ENCODE measurements at regions not wholly inside any gene's neighbourhood (a gene's known extent, or its start where the extent isn't known, plus 50 kb on each side); places are given as distances from the start of the nearest gene placed in this dataset.
A peak's percentile ranks its signal among the peaks of the same experiment; 100 is the strongest.

DNA sequence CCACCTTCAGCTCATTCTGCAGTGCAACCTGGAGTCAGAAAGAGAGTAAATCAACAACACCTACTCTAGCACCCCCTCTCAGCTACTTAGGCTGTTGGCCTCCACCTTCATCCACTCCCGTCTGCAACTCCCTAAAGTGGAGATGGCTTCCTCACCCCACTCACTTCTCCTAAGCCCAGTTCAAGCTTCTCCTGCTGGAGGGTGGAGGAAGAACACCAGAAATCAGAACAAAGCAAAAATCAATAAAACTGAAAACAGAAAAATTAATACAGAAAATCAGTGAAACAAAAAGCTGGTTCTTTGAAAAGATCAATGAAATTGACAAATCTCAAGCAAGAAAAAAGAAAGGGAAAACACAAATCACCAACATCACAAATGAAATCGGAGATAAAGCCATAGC, 191.7 kb downstream of the ANAPC1 start:
- BruUV-seq (replicated peaks): no TSS peak
- Histone ChIP-seq H3K27me3 (ENCODE audit: control insufficient read depth, insufficient read depth, low read length) (no peaks in the 10 kb centered on the region), H3K9me3 (ENCODE audit: control insufficient read depth, insufficient read depth, low read depth, low read length) (no peaks in the 10 kb centered on the region; the same call in 1 of the 2 replicates), H3K4me3 (ENCODE audit: low read depth in 2 of 2, low read length in 2 of 2) (no peak overlapping the region), H3K36me3 (ENCODE audit: control insufficient read depth, insufficient read depth, low read length) (no peaks in the 10 kb centered on the region), H3K4me1 (ENCODE audit: control insufficient read depth, insufficient read depth, low read length) (no peaks in the 10 kb centered on the region), H3K27ac (ENCODE audit: low read length) (no peak overlapping the region)
- ChIA-PET POLR2A (no interaction called here), CTCF (interaction anchor here (0.5 kb wide), 1 partner anchor 208 kb away, joined by 8 read pairs; no protein-coding TSS in a partner anchor)
- in situ Hi-C loops (cut with HindIII; ENCODE audit: low pct_unique_long_range_greater_than_20kb, low sequenced_read_pairs): no loop called here
- no peak for DNase-seq (ENCODE audit: low read depth, low spot score)
- TF ChIP-seq, protein P1, sequence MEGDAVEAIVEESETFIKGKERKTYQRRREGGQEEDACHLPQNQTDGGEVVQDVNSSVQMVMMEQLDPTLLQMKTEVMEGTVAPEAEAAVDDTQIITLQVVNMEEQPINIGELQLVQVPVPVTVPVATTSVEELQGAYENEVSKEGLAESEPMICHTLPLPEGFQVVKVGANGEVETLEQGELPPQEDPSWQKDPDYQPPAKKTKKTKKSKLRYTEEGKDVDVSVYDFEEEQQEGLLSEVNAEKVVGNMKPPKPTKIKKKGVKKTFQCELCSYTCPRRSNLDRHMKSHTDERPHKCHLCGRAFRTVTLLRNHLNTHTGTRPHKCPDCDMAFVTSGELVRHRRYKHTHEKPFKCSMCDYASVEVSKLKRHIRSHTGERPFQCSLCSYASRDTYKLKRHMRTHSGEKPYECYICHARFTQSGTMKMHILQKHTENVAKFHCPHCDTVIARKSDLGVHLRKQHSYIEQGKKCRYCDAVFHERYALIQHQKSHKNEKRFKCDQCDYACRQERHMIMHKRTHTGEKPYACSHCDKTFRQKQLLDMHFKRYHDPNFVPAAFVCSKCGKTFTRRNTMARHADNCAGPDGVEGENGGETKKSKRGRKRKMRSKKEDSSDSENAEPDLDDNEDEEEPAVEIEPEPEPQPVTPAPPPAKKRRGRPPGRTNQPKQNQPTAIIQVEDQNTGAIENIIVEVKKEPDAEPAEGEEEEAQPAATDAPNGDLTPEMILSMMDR (IDR thresholded peaks at IDR 0.05): no peak
- TF ChIP-seq, protein P2, sequence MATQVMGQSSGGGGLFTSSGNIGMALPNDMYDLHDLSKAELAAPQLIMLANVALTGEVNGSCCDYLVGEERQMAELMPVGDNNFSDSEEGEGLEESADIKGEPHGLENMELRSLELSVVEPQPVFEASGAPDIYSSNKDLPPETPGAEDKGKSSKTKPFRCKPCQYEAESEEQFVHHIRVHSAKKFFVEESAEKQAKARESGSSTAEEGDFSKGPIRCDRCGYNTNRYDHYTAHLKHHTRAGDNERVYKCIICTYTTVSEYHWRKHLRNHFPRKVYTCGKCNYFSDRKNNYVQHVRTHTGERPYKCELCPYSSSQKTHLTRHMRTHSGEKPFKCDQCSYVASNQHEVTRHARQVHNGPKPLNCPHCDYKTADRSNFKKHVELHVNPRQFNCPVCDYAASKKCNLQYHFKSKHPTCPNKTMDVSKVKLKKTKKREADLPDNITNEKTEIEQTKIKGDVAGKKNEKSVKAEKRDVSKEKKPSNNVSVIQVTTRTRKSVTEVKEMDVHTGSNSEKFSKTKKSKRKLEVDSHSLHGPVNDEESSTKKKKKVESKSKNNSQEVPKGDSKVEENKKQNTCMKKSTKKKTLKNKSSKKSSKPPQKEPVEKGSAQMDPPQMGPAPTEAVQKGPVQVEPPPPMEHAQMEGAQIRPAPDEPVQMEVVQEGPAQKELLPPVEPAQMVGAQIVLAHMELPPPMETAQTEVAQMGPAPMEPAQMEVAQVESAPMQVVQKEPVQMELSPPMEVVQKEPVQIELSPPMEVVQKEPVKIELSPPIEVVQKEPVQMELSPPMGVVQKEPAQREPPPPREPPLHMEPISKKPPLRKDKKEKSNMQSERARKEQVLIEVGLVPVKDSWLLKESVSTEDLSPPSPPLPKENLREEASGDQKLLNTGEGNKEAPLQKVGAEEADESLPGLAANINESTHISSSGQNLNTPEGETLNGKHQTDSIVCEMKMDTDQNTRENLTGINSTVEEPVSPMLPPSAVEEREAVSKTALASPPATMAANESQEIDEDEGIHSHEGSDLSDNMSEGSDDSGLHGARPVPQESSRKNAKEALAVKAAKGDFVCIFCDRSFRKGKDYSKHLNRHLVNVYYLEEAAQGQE (IDR thresholded peaks at IDR 0.05; ENCODE audit: insufficient read depth in 1 of 2, low read depth in 2 of 2, low read length in 1 of 2): no peak
- TF ChIP-seq TCF7L2 (IDR thresholded peaks at IDR 0.05; ENCODE audit: low read depth, low read length): no peak
- no peak for TF ChIP-seq SIN3A (IDR thresholded peaks at IDR 0.05; ENCODE audit: borderline replicate concordance, insufficient read depth, low read depth, low read length)
- TF ChIP-seq POLR2AphosphoS5 (IDR thresholded peaks at IDR 0.05; ENCODE audit: low read depth, low read length): no peak
- ATAC-seq: no peak
- intact Hi-C loops (cut with micrococcal nuclease; ENCODE audit: unreplicated experiment): no loop called here

GRCh38 chr2:111694700-111695101, 189.3 kb downstream of the ANAPC1 start:
- in situ Hi-C loops (cut with HindIII; ENCODE audit: low pct_unique_long_range_greater_than_20kb, low sequenced_read_pairs) (no loop called here), intact Hi-C loops (cut with micrococcal nuclease; ENCODE audit: unreplicated experiment) (no loop called here)
- TF ChIP-seq SIN3A (IDR thresholded peaks at IDR 0.05; ENCODE audit: borderline replicate concordance, insufficient read depth, low read depth, low read length) (no peak), POLR2AphosphoS5 (IDR thresholded peaks at IDR 0.05; ENCODE audit: low read depth, low read length) (no peak), TCF7L2 (IDR thresholded peaks at IDR 0.05; ENCODE audit: low read depth, low read length) (no peak)
- TF ChIP-seq, protein P2 (IDR thresholded peaks at IDR 0.05; ENCODE audit: insufficient read depth in 1 of 2, low read depth in 2 of 2, low read length in 1 of 2): no peak
- TF ChIP-seq, protein P1 (IDR thresholded peaks at IDR 0.05): no peak
- Histone ChIP-seq H3K27ac (ENCODE audit: low read length) (peak overlapping the region; percentile 34; the same call in 1 of the 2 replicates), H3K36me3 (ENCODE audit: control insufficient read depth, insufficient read depth, low read length) (no peaks in the 10 kb centered on the region), H3K4me1 (ENCODE audit: control insufficient read depth, insufficient read depth, low read length) (peaks cover 15% of the 10 kb centered on the region), H3K9me3 (ENCODE audit: control insufficient read depth, insufficient read depth, low read depth, low read length) (no peaks in the 10 kb centered on the region; the same call in 1 of the 2 replicates), H3K4me3 (ENCODE audit: low read depth in 2 of 2, low read length in 2 of 2) (no peak overlapping the region), H3K27me3 (ENCODE audit: control insufficient read depth, insufficient read depth, low read length) (no peaks in the 10 kb centered on the region)
- BruUV-seq (replicated peaks): no TSS peak
- CTCF ChIA-PET: no interaction called here
- ATAC-seq: no peak
- DNase-seq (ENCODE audit: low read depth, low spot score): no peak
- POLR2A ChIA-PET: no interaction called here
